ENCODE measurements at regions not wholly inside any gene's neighbourhood (a gene's known extent, or its start where the extent isn't known, plus 50 kb on each side); places are given as distances from the start of the nearest gene placed in this dataset.

- TF ChIP-seq CEBPZ (IDR thresholded peaks at IDR 0.05; ENCODE audit: low read depth, low read length) (no peak), EGR1 (IDR thresholded peaks at IDR 0.05; ENCODE audit: borderline replicate concordance in 1 of 2, low read depth in 2 of 2, low read length in 2 of 2) (no peak), KLF5 (IDR thresholded peaks at IDR 0.05; ENCODE audit: partially characterized antibody) (no peak)
Measured at GRCh38 chr20:57824909-57825308, 115.1 kb upstream of the PMEPA1 start (continued).

- WGBS (ENCODE audit: insufficient coverage, insufficient replicate concordance, low lambda C conversion rate, missing lambda C conversion rate) = 55% methylated on average over 4 of the region's 4 CpGs
- Histone ChIP-seq H2AFZ (ENCODE audit: control insufficient read depth, low read depth, low read length) (no peak overlapping the region), H3K36me3 (ENCODE audit: control insufficient read depth in 2 of 2, insufficient read depth in 2 of 2, low read length in 1 of 2) (no peaks in the 10 kb centered on the region), H4K20me1 (ENCODE audit: control insufficient read depth, insufficient read depth) (no peaks in the 10 kb centered on the region), H3K9me3 (replicated peaks; ENCODE audit: control insufficient read depth, insufficient read depth, low read length) (no peaks in the 10 kb centered on the region), H3K4me3 (no peak overlapping the region), H3K4me1 (ENCODE audit: control insufficient read depth, insufficient read depth, low read length) (no peaks in the 10 kb centered on the region), H3K9ac (ENCODE audit: control insufficient read depth, insufficient read depth, low read length) (no peak overlapping the region), H3K79me2 (ENCODE audit: control insufficient read depth, insufficient read depth, low read length) (no peaks in the 10 kb centered on the region), H3K27ac (ENCODE audit: control insufficient read depth, insufficient read depth) (no peak overlapping the region), H3K4me2 (ENCODE audit: control insufficient read depth, insufficient read depth) (no peak overlapping the region), H3K27me3 (replicated peaks in 1 of 2; ENCODE audit: control insufficient read depth in 2 of 2, insufficient read depth in 2 of 2, low read length in 1 of 2) (peaks cover 5 to 6% of the 10 kb centered on the region in 2 experiments; a peak in 2 of 4 replicates)
- no TSS peak for BruUV-seq (replicated peaks)
- ATAC-seq = no peak
- intact Hi-C loops (cut with micrococcal nuclease; ENCODE audit: unreplicated experiment) = no loop called here
- no peak for DNase-seq (ENCODE audit: low read depth, low spot score)
- ChIA-PET POLR2A (no interaction called here), CTCF (no interaction called here), RAD21 (ENCODE audit: unreplicated experiment) (no interaction called here), SMC1A (ENCODE audit: uncharacterized antibody, unreplicated experiment) (no interaction called here)
- FAIRE-seq = no peak
- in situ Hi-C loops (cut with MboI) = no loop called here
- no peak for TF ChIP-seq USF2 (IDR thresholded peaks at IDR 0.05; ENCODE audit: borderline replicate concordance, low read depth, low read length)
- TF ChIP-seq PBX3 (IDR thresholded peaks at IDR 0.05; ENCODE audit: insufficient replicate concordance, low read depth, low read length) = no peak
- no peak for TF ChIP-seq NR2C1 (IDR thresholded peaks at IDR 0.05)
- TF ChIP-seq RUNX3 (IDR thresholded peaks at IDR 0.05; ENCODE audit: low read length) = no peak
- no peak for TF ChIP-seq CEBPB (IDR thresholded peaks at IDR 0.05; ENCODE audit: borderline replicate concordance in 1 of 2, low read depth in 2 of 2, low read length in 2 of 2)
- TF ChIP-seq TCF7 (IDR thresholded peaks at IDR 0.05; ENCODE audit: borderline replicate concordance) = no peak
- TF ChIP-seq CREB1 (IDR thresholded peaks at IDR 0.05; ENCODE audit: low read depth) = no peak
- no peak for TF ChIP-seq NR2F1 (conservative IDR thresholded peaks at IDR 0.05)
- no peak for TF ChIP-seq CBX3 (IDR thresholded peaks at IDR 0.05; ENCODE audit: borderline replicate concordance, low read depth)
- TF ChIP-seq CUX1 (IDR thresholded peaks at IDR 0.05; ENCODE audit: insufficient replicate concordance, low read depth, low read length) = no peak
Measured at GRCh38 chr20:57821935-57822334, 112.1 kb upstream of the PMEPA1 start.

Measured in GM12878 (cell line).